Bronchial epithelial cell (primary cell): ENCODE measurements at regions not wholly inside any gene's neighbourhood (a gene's known extent, or its start where the extent isn't known, plus 50 kb on each side); places are given as distances from the start of the nearest gene placed in this dataset.

Experiments
- DNase-seq: peaks from one replicate; pipeline ENCODE4 v3.0.0-alpha.2; 2010; ENCODE audit warnings: low read depth
- FAIRE-seq: peaks from 2 replicates; lab custom pipeline; 2011; peaks lifted over from hg19 to GRCh38; lab: Jason Lieb, UNC
- H3K27me3 ChIP-seq: 2 replicates; pipeline ENCODE4 v1.5.1; 2011; ENCODE audit warnings: low read length; ENCODE audit not compliant: control insufficient read depth, insufficient read depth
- H3K36me3 ChIP-seq: 2 replicates; pipeline ENCODE4 v1.5.1; 2011; ENCODE audit warnings: low read length; ENCODE audit not compliant: control insufficient read depth, insufficient read depth
- H3K4me3 ChIP-seq: 2 replicates; pipeline ENCODE4 v1.5.1; 2011; ENCODE audit warnings: mild to moderate bottlenecking, low read depth, low read length, control low read depth
- CTCF ChIP-seq: IDR thresholded peaks from 2 replicates; pipeline ENCODE4 v1.5.1; 2011; ENCODE audit warnings: mild to moderate bottlenecking, moderate library complexity, low read length, control low read depth, inconsistent platforms; ENCODE audit not compliant: insufficient read depth, severe bottlenecking

- Histone ChIP-seq H3K27me3 (no peaks in the 10 kb centered on the region), H3K36me3 (no peaks in the 10 kb centered on the region), H3K4me3 (no peak overlapping the region)
- peak; percentile 98 for DNase-seq
- no peak for FAIRE-seq
- TF ChIP-seq CTCF = no peak
These were observed 171.8 kb upstream of the CDK1 start for GRCh38 chr10:60606343-60607080.

- H3K4me3 ChIP-seq = no peak overlapping the region
- DNase-seq (no peak), FAIRE-seq (no peak)
- no peaks in the 10 kb centered on the region for H3K27me3 ChIP-seq
- TF ChIP-seq CTCF = no peak
- no peaks in the 10 kb centered on the region for H3K36me3 ChIP-seq
These were observed 172.8 kb upstream of the CDK1 start for GRCh38 chr10:60605476-60605875.

GRCh38 chr10:60604342-60604741 lies 173.9 kb upstream of the CDK1 start:
- Histone ChIP-seq H3K36me3 (no peaks in the 10 kb centered on the region), H3K4me3 (no peak overlapping the region), H3K27me3 (no peaks in the 10 kb centered on the region)
- no peak for TF ChIP-seq CTCF
- DNase-seq (no peak), FAIRE-seq (no peak)

- no peak for TF ChIP-seq CTCF
- FAIRE-seq (no peak), DNase-seq (no peak)
- Histone ChIP-seq H3K27me3 (no peaks in the 10 kb centered on the region), H3K36me3 (no peaks in the 10 kb centered on the region), H3K4me3 (no peak overlapping the region)
These were observed 180.8 kb upstream of the CDK1 start for GRCh38 chr10:60597513-60597912.

- no peak for FAIRE-seq
- H3K36me3 ChIP-seq = no peaks in the 10 kb centered on the region
- no peak for DNase-seq
- TF ChIP-seq CTCF = no peak
- H3K4me3 ChIP-seq = no peak overlapping the region
- no peaks in the 10 kb centered on the region for H3K27me3 ChIP-seq
These were observed 182.4 kb upstream of the CDK1 start for GRCh38 chr10:60595852-60596251.
